ENCODE measurements at regions not wholly inside any gene's neighbourhood (a gene's known extent, or its start where the extent isn't known, plus 50 kb on each side); places are given as distances from the start of the nearest gene placed in this dataset.

- TF ChIP-seq, protein P1, sequence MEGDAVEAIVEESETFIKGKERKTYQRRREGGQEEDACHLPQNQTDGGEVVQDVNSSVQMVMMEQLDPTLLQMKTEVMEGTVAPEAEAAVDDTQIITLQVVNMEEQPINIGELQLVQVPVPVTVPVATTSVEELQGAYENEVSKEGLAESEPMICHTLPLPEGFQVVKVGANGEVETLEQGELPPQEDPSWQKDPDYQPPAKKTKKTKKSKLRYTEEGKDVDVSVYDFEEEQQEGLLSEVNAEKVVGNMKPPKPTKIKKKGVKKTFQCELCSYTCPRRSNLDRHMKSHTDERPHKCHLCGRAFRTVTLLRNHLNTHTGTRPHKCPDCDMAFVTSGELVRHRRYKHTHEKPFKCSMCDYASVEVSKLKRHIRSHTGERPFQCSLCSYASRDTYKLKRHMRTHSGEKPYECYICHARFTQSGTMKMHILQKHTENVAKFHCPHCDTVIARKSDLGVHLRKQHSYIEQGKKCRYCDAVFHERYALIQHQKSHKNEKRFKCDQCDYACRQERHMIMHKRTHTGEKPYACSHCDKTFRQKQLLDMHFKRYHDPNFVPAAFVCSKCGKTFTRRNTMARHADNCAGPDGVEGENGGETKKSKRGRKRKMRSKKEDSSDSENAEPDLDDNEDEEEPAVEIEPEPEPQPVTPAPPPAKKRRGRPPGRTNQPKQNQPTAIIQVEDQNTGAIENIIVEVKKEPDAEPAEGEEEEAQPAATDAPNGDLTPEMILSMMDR (IDR thresholded peaks at IDR 0.05) = no peak
- TF ChIP-seq ZFX (IDR thresholded peaks at IDR 0.05; ENCODE audit: borderline replicate concordance) = no peak
These were observed 140.0 kb downstream of the FCRL5 start for GRCh38 chr1:157412308-157412707.

Measured in 22Rv1 (cell line).